ENCODE measurements at regions not wholly inside any gene's neighbourhood (a gene's known extent, or its start where the extent isn't known, plus 50 kb on each side); places are given as distances from the start of the nearest gene placed in this dataset.

GRCh38 chr2:59889305-59889704 lies 664.1 kb downstream of the BCL11A start:
- TF ChIP-seq CTCF (IDR thresholded peaks at IDR 0.05; ENCODE audit: borderline replicate concordance, extremely low read depth, low read length, poor library complexity, severe bottlenecking) (no peak), EZH2 (IDR thresholded peaks at IDR 0.05; ENCODE audit: borderline replicate concordance, low read depth, low read length, severe bottlenecking) (no peak)
- Histone ChIP-seq H3K9ac (ENCODE audit: low read depth, low read length) (no peak overlapping the region), H3K4me1 (ENCODE audit: insufficient read depth, low read length) (peaks cover 57% of the 10 kb centered on the region), H4K20me1 (ENCODE audit: insufficient read depth, low read length) (no peaks in the 10 kb centered on the region), H3K27ac (ENCODE audit: low read length) (peak overlapping the region; percentile 93), H3K36me3 (ENCODE audit: insufficient read depth, low read length) (no peaks in the 10 kb centered on the region), H3K9me3 (ENCODE audit: insufficient read depth, low read length, severe bottlenecking) (no peaks in the 10 kb centered on the region), H3K79me2 (ENCODE audit: insufficient read depth, low read length) (no peaks in the 10 kb centered on the region), H3K27me3 (ENCODE audit: insufficient read depth, low read length, poor library complexity) (no peaks in the 10 kb centered on the region), H3K4me3 (ENCODE audit: low read depth in 1 of 2, low read length in 2 of 2) (no peak overlapping the region), H2AFZ (ENCODE audit: low read depth, low read length) (no peak overlapping the region), H3K4me2 (ENCODE audit: insufficient read depth, low read length) (no peak overlapping the region)
- ATAC-seq (ENCODE audit: insufficient read depth, low read depth) = no peak
- DNase-seq = no peak

- no peaks in the 10 kb centered on the region for H3K9me3 ChIP-seq (ENCODE audit: insufficient read depth, low read length, severe bottlenecking)
- H3K27me3 ChIP-seq (ENCODE audit: insufficient read depth, low read length, poor library complexity) = no peaks in the 10 kb centered on the region
- peak overlapping the region; percentile 93 for H3K27ac ChIP-seq (ENCODE audit: low read length)
- peaks cover 57% of the 10 kb centered on the region for H3K4me1 ChIP-seq (ENCODE audit: insufficient read depth, low read length)
- H3K4me2 ChIP-seq (ENCODE audit: insufficient read depth, low read length) = peak overlapping the region; percentile 63
- ATAC-seq (ENCODE audit: insufficient read depth, low read depth) = no peak
- no peak overlapping the region; a peak in 1 of 4 replicates for H3K4me3 ChIP-seq (ENCODE audit: low read depth in 1 of 2, low read length in 2 of 2)
- DNase-seq = no peak
- H3K36me3 ChIP-seq (ENCODE audit: insufficient read depth, low read length) = no peaks in the 10 kb centered on the region
- H3K79me2 ChIP-seq (ENCODE audit: insufficient read depth, low read length) = no peaks in the 10 kb centered on the region
- H4K20me1 ChIP-seq (ENCODE audit: insufficient read depth, low read length) = no peaks in the 10 kb centered on the region
- no peak for TF ChIP-seq EZH2 (IDR thresholded peaks at IDR 0.05; ENCODE audit: borderline replicate concordance, low read depth, low read length, severe bottlenecking)
- peak overlapping the region; percentile 54; the same call in 1 of the 2 replicates for H2AFZ ChIP-seq (ENCODE audit: low read depth, low read length)
- peak overlapping the region; percentile 53 for H3K9ac ChIP-seq (ENCODE audit: low read depth, low read length)
Observed at GRCh38 chr2:59888706-59889105, 664.7 kb downstream of the BCL11A start.

- H3K79me2 ChIP-seq (ENCODE audit: insufficient read depth, low read length) = no peaks in the 10 kb centered on the region
- peak overlapping the region; percentile 54 for H2AFZ ChIP-seq (ENCODE audit: low read depth, low read length)
- no peaks in the 10 kb centered on the region for H4K20me1 ChIP-seq (ENCODE audit: insufficient read depth, low read length)
- peak overlapping the region; percentile 93 for H3K27ac ChIP-seq (ENCODE audit: low read length)
- peak overlapping the region; percentile 53 for H3K9ac ChIP-seq (ENCODE audit: low read depth, low read length)
- H3K4me1 ChIP-seq (ENCODE audit: insufficient read depth, low read length) = peaks cover 57% of the 10 kb centered on the region
- peak overlapping the region in 1 of 2 experiments; percentile 26; a peak in 2 of 4 replicates for H3K4me3 ChIP-seq (ENCODE audit: low read depth in 1 of 2, low read length in 2 of 2)
- H3K27me3 ChIP-seq (ENCODE audit: insufficient read depth, low read length, poor library complexity) = no peaks in the 10 kb centered on the region
- H3K36me3 ChIP-seq (ENCODE audit: insufficient read depth, low read length) = no peaks in the 10 kb centered on the region
- ATAC-seq (ENCODE audit: insufficient read depth, low read depth) (peak; percentile 92), DNase-seq (peak; percentile 89)
- peak overlapping the region; percentile 63 for H3K4me2 ChIP-seq (ENCODE audit: insufficient read depth, low read length)
- H3K9me3 ChIP-seq (ENCODE audit: insufficient read depth, low read length, severe bottlenecking) = no peaks in the 10 kb centered on the region
- no peak for TF ChIP-seq EZH2 (IDR thresholded peaks at IDR 0.05; ENCODE audit: borderline replicate concordance, low read depth, low read length, severe bottlenecking)
- peak; percentile 70 for TF ChIP-seq CTCF (IDR thresholded peaks at IDR 0.05; ENCODE audit: borderline replicate concordance, extremely low read depth, low read length, poor library complexity, severe bottlenecking)
Observed at GRCh38 chr2:59888015-59888414, 665.4 kb downstream of the BCL11A start.

- Histone ChIP-seq H3K79me2 (ENCODE audit: insufficient read depth, low read length) (no peaks in the 10 kb centered on the region), H3K36me3 (ENCODE audit: insufficient read depth, low read length) (no peaks in the 10 kb centered on the region), H3K4me3 (ENCODE audit: low read depth in 1 of 2, low read length in 2 of 2) (peak overlapping the region in 1 of 2 experiments; percentile 26; a peak in 2 of 4 replicates), H3K4me2 (ENCODE audit: insufficient read depth, low read length) (peak overlapping the region; percentile 63), H3K27me3 (ENCODE audit: insufficient read depth, low read length, poor library complexity) (no peaks in the 10 kb centered on the region), H3K9ac (ENCODE audit: low read depth, low read length) (peak overlapping the region; percentile 53), H3K9me3 (ENCODE audit: insufficient read depth, low read length, severe bottlenecking) (no peaks in the 10 kb centered on the region), H3K27ac (ENCODE audit: low read length) (peak overlapping the region; percentile 93), H2AFZ (ENCODE audit: low read depth, low read length) (peak overlapping the region; percentile 46), H4K20me1 (ENCODE audit: insufficient read depth, low read length) (no peaks in the 10 kb centered on the region), H3K4me1 (ENCODE audit: insufficient read depth, low read length) (peaks cover 57% of the 10 kb centered on the region)
- DNase-seq (no peak), ATAC-seq (ENCODE audit: insufficient read depth, low read depth) (no peak)
- TF ChIP-seq EZH2 (IDR thresholded peaks at IDR 0.05; ENCODE audit: borderline replicate concordance, low read depth, low read length, severe bottlenecking) = no peak
Observed at GRCh38 chr2:59887366-59887765, 666.1 kb downstream of the BCL11A start.
